GM21447 (cell line): ENCODE measurements at regions not wholly inside any gene's neighbourhood (a gene's known extent, or its start where the extent isn't known, plus 50 kb on each side); places are given as distances from the start of the nearest gene placed in this dataset.

ENCODE experiments used
- ATAC-seq: cut with Tn5 transposase; IDR thresholded peaks from one replicate; pipeline ENCODE4 v1.9.1; 2021; ENCODE audit not compliant: unreplicated experiment

DNA sequence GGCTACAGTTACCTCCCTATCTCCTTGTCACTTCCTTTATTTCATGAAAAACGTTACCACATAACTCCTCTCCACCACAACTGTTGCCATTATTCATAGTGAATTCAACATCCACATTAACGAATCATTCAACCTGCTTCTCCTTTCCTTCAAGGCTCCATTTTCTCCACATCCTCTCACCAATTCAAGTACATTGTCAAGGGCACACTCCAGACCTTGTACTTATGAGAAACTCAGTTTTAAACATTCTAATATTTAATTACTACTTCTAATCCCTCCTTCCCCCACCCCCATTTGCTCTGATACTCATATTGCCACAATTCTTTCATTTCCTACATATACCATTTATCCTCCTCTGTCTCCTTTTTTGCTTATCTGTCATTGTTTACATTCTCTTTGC lies 871.2 kb downstream of the TUSC7 start:
- ATAC-seq = no peak

DNA sequence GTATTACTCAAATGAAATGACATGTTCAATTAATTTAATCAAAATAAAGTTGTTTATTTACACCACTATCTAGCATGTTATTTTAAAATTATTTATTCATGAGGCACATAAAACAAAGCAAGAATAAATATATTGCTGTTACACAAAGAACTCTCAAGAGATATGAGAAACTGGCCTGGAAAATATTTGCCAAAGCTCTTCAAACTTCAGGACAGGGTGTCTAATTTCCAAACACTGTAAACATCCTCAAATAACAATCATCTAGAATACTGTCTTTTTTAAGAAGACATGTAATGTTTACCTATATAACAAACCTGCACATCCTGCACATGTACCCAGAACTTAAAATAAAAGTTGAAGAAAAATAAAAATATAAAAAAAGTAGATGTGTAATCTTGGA lies 876.6 kb downstream of the TUSC7 start:
- no peak for ATAC-seq

DNA sequence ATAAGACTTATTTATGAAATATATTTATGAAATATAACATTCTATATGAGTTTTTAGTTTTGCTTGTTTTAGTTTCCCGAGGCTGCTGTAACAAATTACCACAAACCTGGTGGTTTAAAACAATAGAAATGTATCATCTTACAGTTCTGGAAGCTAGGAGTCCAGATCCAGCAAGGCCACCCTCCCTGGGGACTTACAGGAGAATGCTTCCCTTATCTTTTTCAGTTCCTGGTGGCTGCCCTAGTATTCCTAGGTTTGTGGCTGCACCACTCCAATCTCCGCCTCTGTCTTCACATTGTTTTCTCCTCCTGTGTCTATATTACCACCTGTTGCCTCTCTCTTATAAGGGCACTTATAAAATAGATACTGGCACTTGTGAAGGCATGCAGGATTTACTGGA lies 877.8 kb downstream of the TUSC7 start:
- no peak for ATAC-seq

DNA sequence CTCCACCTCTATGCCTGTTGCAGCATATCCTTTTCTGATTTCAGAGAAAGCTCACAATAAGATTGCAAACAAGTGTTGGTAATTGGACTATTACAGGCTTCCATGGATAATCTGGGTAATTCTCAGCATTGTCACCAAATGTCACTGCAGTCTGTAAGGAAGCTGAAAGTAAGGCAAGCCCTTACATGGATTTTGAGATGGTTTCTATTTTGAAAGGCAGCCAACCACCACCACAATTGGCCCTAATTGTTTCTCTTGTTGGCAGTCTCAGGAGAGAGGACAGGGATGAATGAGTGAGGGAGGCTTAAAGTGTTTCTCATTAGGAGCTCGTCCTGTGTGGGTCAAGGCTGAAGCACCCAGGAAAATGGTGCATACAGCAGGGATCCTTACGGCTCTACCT lies 879.9 kb downstream of the TUSC7 start:
- no peak for ATAC-seq

DNA sequence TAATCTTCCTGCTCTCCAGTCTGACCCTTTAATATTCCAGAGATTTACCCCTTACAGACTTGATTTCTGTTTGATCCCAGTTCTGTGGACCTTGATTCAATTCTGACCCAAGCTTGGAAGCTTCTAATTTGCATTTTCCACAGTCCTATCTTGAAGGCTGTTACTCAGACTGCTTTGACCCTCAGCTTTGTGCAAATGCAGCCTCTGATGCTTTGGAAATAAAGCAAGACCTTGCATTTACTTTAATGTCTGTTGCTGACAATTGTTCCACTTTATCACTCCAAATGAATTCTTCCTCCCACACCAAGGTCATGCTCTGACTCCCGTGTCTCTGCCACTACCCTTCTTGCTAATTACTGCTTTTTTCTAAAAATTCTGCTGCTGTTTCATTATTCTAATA lies 886.0 kb downstream of the TUSC7 start:
- ATAC-seq = no peak

DNA sequence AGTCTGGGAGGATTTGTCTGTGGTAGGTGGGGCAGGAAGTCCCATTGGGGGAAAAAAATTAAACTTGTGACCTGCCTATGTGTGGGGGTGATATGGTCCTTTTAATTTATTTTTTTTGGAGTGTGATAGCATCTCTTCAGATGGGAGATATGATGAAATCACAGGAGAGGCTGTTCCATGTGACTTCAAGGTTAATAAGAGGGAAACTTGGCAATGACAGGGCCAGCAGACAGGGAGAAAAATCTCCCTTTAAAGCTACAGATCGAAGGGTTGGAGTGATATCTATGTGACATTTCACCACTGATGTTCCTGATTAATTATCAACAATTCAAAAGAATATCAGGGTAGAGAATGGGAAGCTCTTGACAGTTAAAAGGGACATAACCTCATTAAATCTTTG lies 886.9 kb downstream of the TUSC7 start:
- ATAC-seq = no peak

DNA sequence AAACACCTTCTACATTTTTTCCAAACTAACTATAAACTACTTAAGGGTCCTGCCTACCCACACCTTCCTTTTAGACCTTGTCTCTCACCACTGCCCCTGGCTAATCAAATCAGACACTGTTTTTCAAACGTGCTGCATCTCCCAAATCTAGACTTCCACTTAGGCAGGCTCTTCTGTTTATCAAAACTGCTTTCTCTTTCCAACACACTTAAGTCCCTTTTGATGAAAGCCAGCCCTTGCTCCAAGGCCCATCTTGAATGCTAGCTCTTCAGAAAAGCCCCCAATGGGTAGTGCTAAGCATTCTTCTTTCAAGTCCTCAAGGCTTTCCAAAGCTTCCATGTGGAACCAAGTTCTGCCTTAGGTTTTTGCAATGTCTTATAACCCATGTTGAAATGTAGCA lies 888.3 kb downstream of the TUSC7 start:
- no peak for ATAC-seq

DNA sequence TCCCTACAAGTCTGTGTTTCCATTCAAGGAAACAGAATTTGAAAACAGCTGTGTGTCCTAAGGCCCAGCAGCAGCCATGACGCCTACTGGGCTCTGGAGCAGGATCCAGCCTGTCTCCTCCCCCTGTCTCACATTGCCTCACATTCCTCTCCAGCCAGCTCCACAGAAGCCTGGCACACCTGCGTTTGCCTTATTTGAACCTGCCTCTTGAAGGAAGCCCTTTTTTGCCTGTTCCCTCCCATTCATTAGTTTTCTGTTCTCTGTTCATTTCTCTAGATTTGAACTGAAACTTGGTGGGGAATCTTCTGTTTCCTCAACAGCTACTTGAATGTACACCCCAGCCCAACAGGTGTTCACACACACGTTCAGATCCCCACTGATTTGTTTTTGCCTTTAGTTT lies 890.5 kb downstream of the TUSC7 start:
- ATAC-seq = peak; percentile 77

DNA sequence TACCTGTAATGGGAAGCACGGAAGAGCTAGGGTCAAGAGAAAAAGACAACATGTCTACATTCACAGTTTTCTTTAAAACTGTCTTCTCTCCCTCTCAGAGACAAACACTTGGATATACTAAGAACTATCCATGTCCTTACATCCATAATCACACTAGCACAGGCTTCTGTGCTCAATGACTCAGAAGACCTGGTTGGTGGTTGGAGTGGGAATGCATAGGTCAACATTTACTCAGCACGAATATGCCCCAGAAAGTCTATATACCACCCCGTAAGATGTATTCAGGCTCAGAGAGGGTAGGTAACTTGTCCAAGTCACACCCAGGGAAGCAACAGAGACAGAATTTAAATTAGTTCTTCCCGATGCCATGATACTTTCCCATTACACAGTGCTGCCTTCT lies 891.1 kb downstream of the TUSC7 start:
- no peak for ATAC-seq

DNA sequence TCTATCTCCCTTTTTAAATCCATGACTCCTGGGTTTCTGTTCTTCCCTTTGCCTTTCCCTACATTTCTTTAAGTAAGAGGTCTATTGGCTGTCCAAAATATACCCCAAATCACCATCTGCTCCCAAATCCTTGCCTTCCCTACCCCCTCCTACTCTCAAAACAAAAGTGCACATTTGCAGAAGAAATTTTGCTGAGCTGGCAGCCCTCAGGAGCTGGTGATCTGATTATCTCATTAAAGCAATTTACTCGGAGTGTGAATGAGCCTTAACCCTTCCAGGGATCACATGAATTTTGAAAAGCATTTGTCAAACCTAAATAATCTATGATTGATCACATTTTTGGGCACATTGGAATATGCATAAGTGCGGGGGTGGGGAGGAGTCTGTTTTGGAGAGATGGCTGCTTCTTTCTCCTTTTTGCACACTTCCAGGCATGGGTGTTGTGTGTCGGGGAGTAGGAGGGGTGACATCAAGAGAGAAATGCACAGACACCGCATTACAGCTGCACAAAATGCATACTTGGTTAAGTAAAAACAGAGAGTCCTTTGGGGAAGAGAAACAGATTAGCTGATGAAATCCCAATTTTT lies 892.6 kb downstream of the TUSC7 start:
- ATAC-seq = no peak

DNA sequence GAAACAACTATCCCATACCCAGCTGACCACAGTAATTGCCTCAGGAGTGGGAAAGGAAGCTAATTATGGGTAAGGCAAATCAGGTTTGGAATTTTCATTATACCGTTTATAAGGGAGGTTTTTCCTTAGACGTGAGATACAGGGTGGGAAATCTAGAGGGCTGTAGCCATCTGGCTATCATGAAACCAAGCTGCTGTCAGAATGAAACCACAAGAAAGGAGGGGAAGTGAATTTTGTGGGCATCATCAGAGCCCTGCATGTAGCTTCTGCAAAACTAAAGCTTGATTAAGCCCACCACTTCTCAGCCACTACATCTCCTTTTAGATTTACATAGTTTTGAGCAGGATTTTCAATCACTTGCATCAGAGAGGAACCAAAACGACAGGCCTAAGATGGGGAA lies 893.5 kb downstream of the TUSC7 start:
- ATAC-seq = peak; percentile 85

DNA sequence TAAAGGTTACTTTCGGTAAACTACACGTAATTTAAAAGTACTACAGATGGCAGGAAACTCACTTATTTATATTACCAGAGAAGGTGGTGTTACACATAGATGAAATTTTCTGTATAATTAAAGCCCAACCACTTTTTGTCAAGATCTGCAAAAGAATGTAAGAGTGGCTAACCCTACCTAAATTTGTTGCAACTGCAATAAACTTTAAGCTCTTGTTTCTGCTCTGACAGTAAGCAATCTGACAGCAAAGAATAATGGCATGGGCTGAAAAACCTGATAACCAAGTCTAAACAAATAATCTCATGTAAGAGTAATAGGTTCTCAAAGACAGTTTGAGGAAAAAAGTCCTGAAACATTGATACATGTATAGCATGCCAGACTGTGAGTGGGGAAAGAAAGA lies 897.3 kb downstream of the TUSC7 start:
- no peak for ATAC-seq

DNA sequence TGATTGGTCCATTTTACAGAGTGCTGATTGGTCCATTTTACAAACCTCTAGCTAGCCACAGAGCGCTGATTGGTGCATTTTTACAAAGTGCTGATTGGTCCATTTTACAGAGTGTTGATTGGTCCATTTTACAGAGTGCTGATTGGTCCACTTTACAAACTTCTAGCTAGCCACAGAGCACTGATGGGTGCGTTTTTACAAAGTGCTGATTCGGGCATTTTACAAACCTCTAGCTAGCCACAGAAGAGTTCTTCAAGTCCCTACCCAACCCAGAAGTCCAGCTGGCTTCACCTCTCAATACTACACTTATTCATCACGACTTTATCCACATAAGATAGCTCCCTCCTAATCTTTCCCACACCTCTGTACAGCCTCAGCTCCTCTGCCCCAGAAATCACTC lies 899.8 kb downstream of the TUSC7 start:
- ATAC-seq = no peak

DNA sequence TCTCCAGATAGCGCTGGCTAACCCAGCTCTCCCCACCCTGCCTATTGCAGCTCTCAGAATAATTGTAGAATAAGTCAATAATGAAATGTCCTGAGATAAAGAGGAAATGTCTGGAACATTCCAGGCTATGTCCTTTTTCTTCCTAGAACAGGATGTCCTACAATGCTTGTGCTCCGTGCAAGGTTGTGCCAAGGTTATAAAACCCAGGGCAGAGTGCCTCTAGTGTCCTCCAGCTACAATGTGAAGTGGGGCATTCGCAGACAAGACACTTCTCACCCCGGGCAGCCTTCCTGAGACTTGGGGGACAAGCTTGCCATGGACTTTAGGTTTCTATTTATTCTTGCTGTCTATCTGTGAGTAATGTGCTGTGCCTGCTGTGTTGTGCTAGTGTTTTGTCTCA lies 900.6 kb downstream of the TUSC7 start:
- ATAC-seq = no peak

DNA sequence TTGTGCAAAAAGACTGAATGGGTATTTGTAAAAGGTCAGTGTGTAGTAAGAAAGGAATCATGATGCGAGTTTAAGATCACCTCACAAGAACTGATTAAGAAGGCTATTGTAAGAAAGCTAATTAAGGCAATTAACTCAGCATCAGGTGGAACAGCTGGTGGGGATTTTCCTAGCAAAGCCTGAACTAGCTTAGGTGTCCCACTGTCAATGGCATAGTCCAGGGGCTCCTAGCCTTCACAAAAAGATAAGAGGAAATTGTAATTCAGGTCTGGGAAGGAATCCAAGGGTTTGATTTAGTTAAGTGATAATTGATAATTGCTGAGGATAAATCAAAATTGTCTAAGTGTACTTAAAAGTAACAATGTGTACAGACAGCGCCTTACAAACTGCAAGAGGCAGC lies 901.6 kb downstream of the TUSC7 start:
- no peak for ATAC-seq

DNA sequence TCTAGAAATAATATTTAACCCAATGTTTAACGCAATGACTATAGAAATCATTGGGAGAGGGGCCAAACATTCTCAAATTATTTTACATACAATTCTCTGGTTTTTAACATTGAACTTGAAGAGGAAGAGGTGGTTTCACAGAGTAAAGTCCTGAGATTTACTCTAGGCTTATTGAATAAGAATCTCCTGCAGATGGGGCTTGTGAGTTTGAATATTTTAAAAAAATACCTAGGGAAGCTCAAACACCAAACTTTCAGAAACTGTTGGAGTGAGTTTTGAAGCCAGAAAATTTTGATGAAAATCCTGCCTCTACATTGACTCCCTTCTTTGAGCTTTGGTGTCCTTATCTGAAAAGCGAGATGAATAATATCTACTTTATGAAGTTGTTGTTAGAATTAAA lies 906.6 kb downstream of the TUSC7 start:
- ATAC-seq = no peak

DNA sequence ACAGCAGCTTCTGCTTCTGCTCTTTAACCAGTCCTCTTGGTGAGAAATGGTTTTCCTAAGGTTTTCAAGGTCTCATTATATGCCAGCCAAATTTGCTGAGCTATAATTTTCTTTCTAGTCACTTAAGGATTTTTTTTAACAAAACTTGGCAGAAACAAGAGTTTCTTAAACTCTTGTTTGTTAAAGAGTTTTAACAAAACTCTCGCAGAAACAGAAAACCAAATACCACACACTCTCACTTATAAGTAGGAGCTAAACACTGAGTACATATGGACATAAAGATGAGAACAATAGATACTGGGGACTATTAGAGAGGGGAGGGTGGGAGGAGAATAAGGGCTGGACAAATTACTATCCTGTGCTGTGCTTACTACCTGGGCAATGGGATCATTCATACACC lies 908.3 kb downstream of the TUSC7 start:
- no peak for ATAC-seq

DNA sequence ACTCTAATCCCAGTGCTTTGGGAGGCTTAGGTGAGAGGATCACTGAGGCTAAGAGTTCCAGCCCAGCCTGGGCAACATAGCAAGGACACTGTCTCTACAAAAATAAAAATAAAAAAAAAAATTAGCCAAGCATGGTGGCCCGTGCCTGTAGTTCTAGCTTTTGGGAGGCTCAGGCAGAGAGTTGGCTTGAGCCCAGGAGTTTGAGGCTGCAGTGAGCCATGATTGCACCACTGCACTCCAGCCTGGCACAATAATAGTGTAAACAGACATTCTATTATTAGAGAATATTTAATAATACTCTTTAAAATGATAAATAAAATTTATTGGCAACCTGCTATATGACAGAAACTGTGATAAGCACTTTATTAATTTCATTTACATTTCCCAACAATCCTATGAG lies 908.9 kb downstream of the TUSC7 start:
- ATAC-seq = no peak

DNA sequence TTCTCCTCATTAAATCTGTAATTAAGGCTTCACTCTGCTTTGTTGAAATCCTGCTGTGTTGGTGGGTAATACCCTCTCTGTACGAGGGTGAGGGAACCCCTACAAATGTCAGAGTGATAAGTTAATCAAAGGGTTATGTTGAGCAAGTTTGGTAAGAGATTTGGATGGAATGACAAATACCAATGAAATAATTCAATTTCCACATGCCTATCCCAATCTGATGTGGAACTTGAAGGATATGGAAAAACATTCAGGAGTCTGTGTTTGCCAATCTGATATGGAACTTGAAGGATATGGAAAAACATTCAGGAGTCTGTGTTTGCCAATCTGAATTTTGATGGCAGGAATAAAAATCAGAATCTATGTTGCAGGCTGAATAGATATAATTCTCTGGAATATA lies 910.2 kb downstream of the TUSC7 start:
- no peak for ATAC-seq

DNA sequence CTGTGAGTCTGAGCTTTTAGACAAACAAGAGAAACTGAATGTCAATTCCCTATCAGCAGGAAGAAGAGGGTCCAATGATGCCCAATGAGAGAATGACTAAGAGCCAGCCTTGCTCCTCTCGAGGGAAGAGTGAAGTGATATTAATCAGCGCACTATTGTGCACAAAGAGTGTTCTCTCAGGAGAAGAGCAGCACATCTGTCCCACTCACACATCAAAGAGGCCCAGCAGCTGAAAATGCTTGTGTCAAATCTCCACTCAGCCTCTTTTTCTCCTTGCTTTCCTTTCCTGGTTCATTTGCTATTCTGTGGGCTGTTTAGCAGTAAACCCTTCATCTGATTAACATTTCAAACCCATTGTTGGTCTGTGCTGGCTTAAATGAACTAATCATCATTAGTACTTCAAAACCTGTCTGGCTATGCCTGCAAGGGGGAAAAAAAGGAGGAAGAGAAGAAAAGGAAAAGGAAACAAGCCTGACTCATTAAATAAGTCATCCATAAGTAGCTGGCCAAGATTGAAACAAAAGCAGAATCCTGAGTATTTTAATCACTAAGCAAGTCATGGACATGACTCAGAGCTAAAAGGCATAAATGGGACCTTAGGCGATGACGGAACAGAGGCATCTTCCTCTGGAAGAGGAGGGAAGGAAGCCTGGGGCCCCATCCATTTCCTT lies 912.7 kb downstream of the TUSC7 start:
- ATAC-seq = no peak

DNA sequence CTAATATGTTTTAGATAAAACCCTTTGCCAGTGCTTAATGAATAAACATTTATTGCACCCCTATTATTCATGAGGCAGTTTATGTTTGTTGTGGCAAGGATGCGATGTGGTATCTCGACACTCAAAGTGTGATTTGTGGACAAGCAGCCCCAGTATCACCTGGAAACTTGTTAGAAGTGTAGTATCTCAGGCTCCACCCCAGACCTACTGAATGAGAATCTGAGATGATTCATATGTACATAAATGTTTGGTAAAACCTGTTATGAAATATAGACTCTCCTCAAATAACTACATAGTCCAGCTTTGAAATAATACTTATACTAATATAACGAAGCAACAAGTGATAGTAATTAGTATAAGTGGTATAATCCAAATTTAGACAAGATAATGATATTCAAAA lies 914.8 kb downstream of the TUSC7 start:
- no peak for ATAC-seq

DNA sequence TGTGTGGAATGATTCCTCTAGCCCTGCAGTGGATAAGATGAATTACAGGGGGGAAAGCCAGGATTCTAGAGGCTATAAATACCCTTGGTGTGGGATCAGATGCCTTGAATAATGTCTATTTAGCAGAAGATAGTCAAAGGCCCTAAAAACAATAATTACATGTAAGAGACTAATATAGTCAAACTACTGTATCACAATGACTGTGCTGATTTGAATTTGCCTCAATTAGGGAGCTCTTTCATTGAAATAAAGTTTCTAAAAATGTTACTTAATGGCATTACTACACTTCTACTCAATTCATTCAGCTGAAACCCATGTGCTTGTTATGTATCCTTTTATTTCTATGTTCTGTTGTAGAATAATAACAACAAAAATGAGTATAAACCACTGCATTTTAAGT lies 915.6 kb downstream of the TUSC7 start:
- no peak for ATAC-seq

DNA sequence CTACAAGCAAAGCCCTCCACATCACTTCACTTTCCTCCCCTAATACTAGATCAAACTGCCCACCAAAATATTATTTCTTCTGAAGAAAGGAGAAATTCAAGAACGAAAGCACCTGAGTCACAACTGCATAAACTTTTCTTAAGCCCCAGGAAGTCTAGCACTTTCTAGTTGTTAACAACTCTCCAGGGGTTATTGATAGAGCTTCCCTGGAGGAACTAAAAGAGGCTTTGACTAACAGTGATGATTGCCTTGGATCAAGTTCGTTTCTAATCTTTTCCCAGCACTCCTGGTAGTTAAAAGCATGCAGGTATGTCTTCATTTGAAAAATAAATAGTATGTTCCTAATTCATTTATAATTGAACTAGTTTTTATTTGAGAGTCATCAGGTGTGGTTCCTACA lies 917.0 kb downstream of the TUSC7 start:
- ATAC-seq = no peak
